ENCODE measurements at regions not wholly inside any gene's neighbourhood (a gene's known extent, or its start where the extent isn't known, plus 50 kb on each side); places are given as distances from the start of the nearest gene placed in this dataset.
"Not testable (repeated sequence)": the region's sequence is repeated elsewhere in the genome, so short reads cannot be mapped to it uniquely, and the experiment has no call there.

DNA sequence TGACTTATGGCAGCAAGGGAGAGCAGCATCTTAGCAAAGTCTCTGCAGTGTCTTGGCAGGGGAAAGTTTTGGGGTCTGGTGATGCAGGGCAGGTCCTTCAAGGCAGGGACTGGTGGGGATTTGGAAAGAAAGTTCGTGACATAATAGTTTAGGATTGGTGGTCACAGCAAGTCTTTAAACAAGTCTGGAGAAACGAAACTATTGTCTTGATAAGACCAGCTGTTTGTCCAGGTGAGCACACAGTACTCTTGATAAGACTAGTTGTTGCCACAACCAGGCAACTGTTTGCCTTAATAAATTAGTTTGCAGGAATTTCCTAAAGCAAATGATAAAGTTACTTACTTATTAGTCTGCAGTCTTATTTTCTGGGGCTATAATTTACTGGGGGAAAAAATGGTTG, 136.1 kb downstream of the AKR1D1 start:
- Histone ChIP-seq H3K27ac (no peak overlapping the region), H3K4me3 (no peak overlapping the region)

DNA sequence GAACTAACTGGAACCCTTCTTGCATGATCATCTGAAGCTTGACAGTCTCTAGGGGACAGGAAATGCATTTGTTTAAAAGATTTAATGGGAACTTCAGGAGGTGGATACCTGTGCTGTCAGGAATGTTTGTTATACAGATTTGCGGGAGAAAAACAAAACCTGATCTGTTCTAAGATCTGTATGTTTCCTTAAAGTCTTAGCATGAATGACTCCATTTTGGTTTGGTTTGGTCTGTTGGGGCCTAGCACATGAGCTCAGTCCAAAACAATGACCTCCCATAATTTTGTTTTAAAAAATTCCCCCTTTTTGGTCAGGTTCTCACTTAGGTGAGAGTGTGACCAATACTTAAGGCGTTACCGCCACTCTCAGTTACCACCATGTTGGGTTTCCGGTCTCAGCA, 138.7 kb downstream of the AKR1D1 start:
- Histone ChIP-seq H3K27ac (no peak overlapping the region), H3K4me3 (no peak overlapping the region)

DNA sequence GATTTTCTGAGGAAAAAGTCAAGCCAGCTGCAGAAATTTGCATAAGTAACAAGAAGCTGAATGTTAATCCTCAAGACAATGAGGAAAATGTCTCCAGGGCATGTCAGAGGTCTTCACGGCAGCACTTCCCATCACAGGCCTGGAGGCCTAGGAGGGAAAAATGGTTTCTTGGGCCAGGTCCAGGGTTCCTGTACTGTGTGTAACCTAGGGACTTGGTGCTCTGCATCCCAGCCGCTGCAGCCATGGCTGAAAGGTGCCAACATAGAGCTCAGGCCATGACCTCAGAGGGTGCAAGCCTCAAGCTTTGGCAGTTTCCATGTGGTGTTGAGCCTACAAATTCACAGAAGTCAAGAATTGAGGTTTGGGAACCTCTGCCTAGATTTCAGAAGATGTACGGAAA, 144.1 kb downstream of the AKR1D1 start:
- H3K27ac ChIP-seq, H3K4me3 ChIP-seq: not testable (repeated sequence)

DNA sequence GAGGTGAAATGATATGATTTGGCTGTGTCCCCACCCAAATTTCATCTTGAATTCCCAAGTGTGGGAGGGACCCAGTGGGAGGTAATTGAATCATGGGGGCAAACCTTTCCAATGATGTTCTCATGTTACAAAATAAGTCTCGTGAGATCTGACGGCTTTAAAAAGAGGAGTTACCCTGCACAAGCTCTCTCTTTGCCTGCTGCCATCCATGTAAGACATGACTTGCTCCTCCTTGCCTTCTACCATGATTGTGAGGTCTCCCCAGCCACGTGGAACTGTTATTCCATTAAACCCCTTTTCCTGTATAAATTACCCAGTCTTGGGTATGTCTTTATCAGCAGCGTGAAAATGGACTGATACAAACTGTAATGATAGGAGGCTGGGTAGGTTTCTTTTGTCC, 145.1 kb downstream of the AKR1D1 start:
- H3K4me3 ChIP-seq, H3K27ac ChIP-seq: not testable (repeated sequence)

DNA sequence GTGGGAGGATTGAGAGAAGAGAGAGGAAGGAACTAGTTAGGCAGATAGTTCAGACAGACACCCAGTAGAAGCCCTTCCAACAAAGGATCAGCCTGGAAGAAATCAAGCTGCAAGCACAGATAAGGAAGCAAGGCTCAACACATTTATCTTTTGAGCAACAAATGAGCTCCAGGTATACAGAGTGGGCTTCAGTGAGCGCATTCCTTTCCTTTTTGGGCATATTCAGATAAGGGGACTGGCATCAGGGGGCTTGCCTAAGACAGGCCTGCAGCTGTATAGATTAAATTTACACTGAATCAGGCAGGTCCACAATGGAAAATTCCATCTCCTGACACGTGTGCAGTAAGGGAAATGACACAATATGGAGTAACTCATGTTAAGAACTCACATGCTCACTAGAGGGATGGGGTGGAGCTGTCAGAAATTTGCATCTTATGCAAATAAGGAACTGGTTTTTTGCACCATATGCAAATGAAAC, 147.2 kb downstream of the AKR1D1 start:
- H3K27ac ChIP-seq = no peak overlapping the region
- no peak overlapping the region for H3K4me3 ChIP-seq

DNA sequence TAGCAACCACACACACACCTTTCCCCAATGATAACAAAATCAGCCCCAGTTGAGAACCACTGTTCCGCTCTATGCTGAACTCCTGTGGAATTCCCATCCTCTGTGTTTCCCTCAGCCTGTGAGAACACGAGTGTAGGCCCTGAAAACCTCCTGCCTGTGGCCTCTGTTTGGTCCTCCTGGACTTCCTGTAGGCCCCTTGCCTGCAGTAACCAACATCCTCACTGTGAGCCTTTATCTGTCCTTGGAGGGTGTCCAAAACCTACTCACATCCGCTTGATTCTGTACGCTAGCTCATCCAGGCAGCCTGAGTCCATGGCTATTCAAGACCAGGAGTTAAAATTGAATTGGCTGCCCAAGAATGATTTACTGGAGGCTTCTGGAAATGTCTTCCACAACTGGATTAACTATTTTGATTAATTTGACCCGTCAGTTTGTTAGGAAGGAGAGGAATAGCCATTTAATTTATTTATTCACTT, 149.8 kb downstream of the AKR1D1 start:
- no peak overlapping the region for H3K27ac ChIP-seq

DNA sequence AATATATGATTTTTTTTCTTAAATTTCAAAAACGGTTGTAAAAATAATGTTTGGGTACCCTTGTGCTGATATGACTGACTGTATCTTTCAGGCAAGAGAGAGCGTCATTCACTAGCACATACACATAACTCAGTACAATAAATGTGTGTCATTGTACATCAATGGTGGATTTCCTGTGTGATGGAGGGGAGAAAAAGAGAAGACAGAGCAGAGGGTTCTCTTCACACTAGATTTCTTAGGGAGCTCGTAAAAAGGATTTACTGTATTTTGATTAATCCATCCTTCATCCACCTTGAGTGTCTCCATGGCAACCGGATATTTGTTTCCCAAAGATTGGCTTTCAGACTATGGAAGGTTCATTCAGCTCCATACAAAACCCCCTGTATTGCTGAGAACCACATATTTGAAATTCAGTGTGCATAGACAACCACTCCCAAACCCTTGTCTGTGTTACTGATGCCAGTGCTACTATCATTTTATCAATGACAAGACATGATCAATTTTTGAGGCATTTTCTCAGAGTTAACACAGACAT, 150.6 kb downstream of the AKR1D1 start:
- no peak overlapping the region for H3K4me3 ChIP-seq
- no peak overlapping the region for H3K27ac ChIP-seq

More for the DNA sequence above, 149.8 kb downstream of the AKR1D1 start:
- no peak overlapping the region for H3K4me3 ChIP-seq

DNA sequence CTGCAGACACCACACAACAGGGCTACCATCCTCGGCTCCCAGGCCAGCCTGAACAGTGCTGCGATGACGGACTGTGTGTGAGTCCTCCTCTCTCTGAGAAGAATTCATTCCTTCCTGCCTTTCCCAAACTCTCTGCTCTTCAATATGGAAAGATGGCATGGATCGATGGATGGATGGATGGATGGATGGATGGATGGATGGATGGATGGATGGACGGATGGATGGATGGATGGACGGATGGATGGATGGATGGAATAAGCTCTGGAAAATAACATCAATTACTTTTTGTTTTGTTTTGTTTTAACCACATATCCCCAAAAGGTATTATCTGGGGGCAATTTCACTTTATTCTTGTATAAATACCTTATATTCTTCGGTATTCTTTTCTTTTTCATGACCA, 151.9 kb downstream of the AKR1D1 start:
- H3K4me3 ChIP-seq = no peak overlapping the region

DNA sequence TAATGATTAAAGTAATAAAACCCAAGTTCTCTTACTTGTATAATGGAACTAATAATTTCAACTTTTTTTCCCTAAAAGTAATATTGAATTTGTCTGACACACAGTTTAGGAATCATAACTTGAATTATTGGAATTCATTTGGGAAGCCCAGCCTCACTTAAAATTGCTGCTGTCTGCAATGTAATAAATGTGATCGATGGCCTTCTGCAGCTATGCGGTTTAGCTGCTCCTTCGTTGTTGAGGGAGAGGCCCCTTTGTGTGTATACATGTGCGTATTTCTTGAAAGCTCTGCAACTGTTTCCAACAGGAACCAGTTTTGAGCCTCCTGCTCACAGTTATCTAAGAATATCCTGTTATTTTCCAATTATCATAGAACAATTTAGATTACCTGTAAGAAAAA, 152.5 kb downstream of the AKR1D1 start:
- H3K27ac ChIP-seq = no peak overlapping the region

More for the DNA sequence above, 151.9 kb downstream of the AKR1D1 start:
- no peak overlapping the region for H3K27ac ChIP-seq

DNA sequence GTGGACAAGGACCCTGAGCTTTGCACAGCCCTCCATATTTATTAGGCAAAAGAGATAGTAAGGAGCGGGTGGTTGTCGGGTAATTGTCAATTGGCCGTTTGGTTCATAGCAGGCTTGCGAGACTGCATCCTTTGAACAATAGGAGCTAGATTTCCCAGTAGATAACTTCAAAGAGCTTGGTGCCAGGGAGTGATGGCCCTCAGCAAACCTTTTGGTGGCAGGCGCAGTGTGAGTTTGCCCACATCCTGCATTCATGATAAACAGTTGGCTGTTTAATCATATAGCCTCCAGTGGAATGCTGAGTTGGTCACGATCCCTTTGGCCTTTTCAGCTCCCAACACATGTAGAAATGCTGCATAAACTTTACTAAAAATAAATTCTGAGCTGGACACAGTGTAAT, 156.9 kb downstream of the AKR1D1 start:
- Histone ChIP-seq H3K27ac (no peak overlapping the region), H3K4me3 (no peak overlapping the region)

More for the DNA sequence above, 152.5 kb downstream of the AKR1D1 start:
- H3K4me3 ChIP-seq = no peak overlapping the region

DNA sequence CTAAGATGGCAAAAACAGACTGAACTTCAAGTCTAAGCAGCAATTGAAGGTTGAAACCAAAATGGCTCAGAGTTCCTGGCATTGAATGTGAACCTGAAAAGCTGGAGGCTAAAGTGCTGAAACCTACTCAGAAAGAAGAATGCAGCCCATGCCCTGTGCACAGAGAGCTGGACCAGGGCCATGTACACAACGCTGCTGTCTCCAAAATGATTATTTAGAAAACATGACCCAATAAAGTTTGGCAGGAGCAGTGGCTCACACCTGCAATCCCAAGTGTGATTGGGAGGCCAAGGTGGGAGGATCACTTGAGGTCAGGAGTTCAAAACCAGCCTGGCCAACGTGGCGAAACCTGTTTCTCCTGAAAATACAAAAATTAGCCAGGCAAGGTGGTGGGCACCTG, 158.9 kb downstream of the AKR1D1 start:
- no peak overlapping the region for H3K27ac ChIP-seq
- no peak overlapping the region for H3K4me3 ChIP-seq

DNA sequence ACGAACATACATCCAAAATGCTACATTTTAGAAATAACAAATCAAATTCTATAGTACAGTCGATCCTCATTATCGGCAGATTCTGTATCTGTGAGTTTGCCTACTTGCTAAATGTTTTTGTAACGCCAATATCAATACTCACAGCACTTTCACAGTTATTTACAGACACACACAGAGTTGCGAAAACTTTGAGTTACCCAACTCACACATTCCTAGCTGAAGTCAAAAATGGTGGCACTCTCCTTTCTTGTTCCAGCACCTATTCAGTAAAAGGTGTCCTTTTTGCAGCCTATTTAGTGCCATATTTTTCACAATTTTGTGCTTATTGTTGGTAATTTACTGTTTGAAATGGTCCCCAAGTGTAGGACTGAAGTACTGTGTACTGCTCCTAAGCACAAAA, 161.7 kb downstream of the AKR1D1 start:
- H3K4me3 ChIP-seq = no peak overlapping the region
- H3K27ac ChIP-seq = no peak overlapping the region

DNA sequence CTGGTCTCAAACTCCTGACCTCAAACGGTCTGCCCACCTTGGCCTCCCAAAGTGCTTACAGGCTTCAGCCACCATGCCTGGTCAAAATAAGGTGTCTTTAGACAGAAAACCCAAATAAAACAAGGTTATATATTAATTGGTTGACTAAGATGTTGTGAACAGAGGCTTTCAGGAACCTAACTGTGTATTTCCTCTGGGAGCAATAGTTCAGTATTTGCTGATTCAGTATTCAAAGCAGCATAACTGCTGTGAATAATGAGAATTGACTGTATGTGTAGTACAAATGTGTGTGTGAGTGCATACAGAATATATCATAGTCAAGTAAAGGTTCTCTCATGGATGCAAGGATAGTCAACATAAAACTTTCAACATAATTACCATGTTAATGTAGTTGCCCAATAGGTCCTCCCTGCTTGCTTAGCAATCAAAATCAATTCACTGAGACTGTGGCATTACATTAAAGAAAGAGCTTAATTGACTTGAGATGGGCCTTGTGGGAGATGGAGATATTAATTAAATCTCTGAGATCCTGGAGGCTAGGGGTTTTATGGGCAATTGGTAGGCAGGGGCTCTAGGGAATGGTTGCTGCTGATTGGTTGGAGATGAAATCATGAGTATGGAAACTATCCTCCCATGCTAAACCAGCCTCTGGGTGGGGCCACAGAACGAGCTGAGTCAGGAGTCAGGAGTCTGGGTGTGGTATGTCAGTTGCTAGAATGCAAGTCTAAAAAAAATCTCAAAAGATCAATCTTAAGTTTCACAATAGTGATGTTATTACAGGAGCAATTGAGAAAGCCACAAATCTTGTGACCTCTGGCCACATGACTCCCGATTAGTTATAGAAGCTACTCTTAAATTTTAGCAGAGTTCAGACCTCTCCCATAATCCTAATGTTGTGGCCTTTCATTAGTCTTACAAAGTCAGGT, 162.7 kb downstream of the AKR1D1 start:
- H3K27ac ChIP-seq = no peak overlapping the region
- no peak overlapping the region for H3K4me3 ChIP-seq

DNA sequence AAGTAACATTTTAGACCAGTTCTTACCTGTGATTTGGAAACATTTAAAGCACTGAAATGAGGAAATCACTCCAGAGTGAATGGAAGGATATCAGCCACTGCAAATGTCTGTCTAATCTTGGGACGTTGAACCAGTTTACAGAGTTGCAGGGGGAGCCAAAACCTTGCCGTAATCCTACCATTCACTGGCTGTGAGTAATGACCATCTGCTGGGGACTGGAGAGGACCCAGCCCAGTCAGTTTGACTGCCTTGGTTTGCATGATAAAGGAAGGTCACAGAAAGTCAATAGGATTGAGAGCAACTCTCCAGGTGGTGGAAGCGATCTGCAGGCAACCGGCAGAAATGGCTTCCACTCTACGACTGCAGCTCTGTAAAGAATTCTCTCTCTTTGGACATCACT, 167.2 kb downstream of the AKR1D1 start:
- H3K4me3 ChIP-seq = no peak overlapping the region
- no peak overlapping the region for H3K27ac ChIP-seq

DNA sequence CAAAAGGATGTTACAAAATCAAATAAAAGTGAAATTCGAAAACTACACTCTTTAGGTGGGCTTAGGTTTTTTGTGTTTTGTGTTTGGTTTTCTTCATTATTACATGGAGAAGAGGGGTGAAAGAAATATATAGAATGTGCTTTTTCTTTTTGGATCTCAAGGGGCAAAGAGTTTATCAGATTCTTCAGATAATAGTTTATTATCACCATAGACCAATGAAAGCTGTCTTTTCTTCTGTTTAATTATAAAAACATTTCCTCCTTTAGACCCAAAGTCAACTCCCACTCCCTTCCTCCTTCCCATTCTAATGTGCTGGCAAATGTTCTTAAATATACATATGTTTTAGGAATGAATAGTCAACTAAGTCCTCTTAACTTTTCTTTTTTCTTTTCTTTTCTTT, 167.6 kb downstream of the AKR1D1 start:
- no peak overlapping the region for H3K27ac ChIP-seq
- H3K4me3 ChIP-seq = no peak overlapping the region

DNA sequence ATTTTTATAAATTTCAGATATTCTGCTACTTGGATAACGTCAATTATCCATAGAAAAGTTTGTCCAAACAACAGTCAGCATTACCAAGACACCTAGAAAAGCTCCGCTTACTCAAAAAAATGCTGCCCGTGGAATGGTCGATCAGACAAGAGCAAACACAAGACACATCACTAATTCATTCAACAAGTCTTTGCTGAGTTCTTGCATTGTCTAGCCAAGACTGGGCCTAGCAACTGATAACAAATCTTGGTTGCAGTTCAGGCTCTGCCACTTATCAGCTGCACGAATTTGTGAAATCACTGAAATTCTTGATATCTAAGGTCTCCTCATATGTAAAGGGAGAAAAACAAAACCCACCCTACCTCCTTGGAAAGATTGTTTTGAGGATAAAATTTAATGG, 168.3 kb downstream of the AKR1D1 start:
- no peak overlapping the region for H3K27ac ChIP-seq

DNA sequence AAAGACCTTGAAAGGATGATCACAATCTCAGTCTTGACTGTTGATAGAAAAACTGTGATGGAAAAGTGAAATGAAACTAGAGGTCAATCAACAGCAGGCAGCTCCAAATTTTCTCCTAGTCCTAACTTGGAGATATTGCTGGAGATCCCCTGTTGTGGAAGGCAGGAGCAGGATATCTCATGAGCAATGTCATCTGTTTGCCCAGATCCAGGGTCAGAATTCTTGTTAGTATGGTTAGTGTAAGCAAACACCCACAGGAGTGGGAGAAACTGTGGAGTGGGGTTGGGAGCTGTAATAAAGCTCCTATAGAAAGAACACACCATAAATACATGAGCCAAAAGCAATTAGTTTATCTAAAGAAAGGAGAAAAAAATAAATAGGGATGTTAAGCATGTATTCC, 169.0 kb downstream of the AKR1D1 start:
- H3K27ac ChIP-seq = no peak overlapping the region
- H3K4me3 ChIP-seq = no peak overlapping the region

More for the DNA sequence above, 168.3 kb downstream of the AKR1D1 start:
- no peak overlapping the region for H3K4me3 ChIP-seq

DNA sequence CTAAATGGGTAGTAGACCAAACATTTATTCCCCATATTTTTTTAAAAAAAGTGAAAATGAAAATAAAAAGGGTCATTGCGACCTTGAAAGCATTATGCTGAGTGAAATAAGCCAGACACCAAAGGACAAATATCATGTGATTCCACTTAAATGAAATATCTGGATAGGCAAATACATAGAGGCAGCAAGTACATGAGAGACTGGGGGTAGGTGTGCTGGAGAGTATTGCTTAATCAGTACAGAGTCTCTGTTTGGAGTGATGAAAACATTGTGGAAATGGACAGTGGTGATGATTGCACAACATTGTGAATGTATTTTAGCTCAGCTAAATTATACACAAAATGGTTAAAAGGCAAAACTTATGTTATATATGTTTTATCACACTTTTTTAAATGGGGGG, 169.4 kb downstream of the AKR1D1 start:
- no peak overlapping the region for H3K27ac ChIP-seq
- no peak overlapping the region for H3K4me3 ChIP-seq

DNA sequence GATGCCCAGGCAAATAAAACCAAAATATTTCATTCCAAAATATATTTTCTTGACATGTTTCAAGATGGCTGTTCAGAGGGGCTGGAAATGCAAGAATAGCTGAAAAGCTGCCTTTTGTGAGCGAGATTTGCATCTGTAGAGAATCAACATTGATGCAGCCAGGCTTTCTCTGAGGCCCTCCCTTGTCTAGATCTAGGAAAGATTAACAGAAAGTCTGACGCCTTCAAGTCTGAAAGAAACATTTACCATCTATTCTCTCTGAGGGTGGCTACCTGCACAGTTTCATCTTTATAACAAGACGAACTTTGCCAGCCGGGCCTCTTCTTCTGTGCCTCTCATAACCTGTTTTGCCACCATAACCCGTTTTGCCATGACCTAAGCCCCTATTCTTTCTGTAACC, 170.2 kb downstream of the AKR1D1 start:
- H3K4me3 ChIP-seq = no peak overlapping the region
- H3K27ac ChIP-seq = no peak overlapping the region

DNA sequence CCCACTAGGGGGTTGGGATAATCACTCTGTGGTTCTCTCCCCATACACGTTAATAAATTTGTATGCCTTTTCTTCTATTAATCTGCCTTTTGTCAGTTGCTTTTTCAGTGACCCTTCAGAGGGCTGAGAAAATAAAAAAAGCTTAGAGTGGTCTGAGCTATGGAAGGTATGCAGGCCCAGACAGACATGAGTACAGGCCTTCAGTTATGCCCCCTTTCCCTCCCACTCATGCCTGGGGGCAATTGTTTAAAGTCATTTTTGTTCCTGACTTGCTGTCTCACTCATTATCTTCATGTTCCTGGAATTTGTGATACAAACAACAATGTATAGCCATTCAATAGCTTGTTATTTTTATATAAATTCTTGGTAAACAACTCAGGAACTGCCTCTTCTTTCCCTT, 170.8 kb downstream of the AKR1D1 start:
- no peak overlapping the region for H3K4me3 ChIP-seq
- no peak overlapping the region for H3K27ac ChIP-seq

Data from skin epidermis (tissue), 12 donors.